NAMALWA (cell line): ENCODE measurements at regions not wholly inside any gene's neighbourhood (a gene's known extent, or its start where the extent isn't known, plus 50 kb on each side); places are given as distances from the start of the nearest gene placed in this dataset.
"Not testable (repeated sequence)": the region's sequence is repeated elsewhere in the genome, so short reads cannot be mapped to it uniquely, and the experiment has no call there.

Source experiments
- DNase-seq: peaks from one replicate; pipeline ENCODE4 v3.0.0-alpha.2; 2015; ENCODE audit warnings: low spot score

GRCh38 chr18:41899535-41899934, 55.5 kb upstream of the PIK3C3 start:
- DNase-seq: no peak

- DNase-seq: no peak
These were observed 61.6 kb upstream of the PIK3C3 start for GRCh38 chr18:41893432-41893831.

GRCh38 chr18:41887100-41887499, 67.9 kb upstream of the PIK3C3 start:
- no peak for DNase-seq

GRCh38 chr18:41886126-41886807, 68.8 kb upstream of the PIK3C3 start:
- DNase-seq: no peak

- DNase-seq: no peak
These were observed 73.7 kb upstream of the PIK3C3 start for GRCh38 chr18:41881285-41881684.

- no peak for DNase-seq
These were observed 75.8 kb upstream of the PIK3C3 start for GRCh38 chr18:41879256-41879655.

GRCh38 chr18:41875094-41875780, 79.8 kb upstream of the PIK3C3 start:
- no peak for DNase-seq

GRCh38 chr18:41873730-41874129, 81.3 kb upstream of the PIK3C3 start:
- DNase-seq: no peak

GRCh38 chr18:41872206-41872605, 82.8 kb upstream of the PIK3C3 start:
- no peak for DNase-seq

- DNase-seq: no peak
These were observed 83.6 kb upstream of the PIK3C3 start for GRCh38 chr18:41871229-41872000.

- DNase-seq: no peak
These were observed 84.2 kb upstream of the PIK3C3 start for GRCh38 chr18:41870817-41871216.

GRCh38 chr18:41870191-41870590, 84.8 kb upstream of the PIK3C3 start:
- no peak for DNase-seq

- DNase-seq: not testable (repeated sequence)
These were observed 89.2 kb upstream of the PIK3C3 start for GRCh38 chr18:41865796-41866195.

- no peak for DNase-seq
These were observed 90.8 kb upstream of the PIK3C3 start for GRCh38 chr18:41864216-41864615.

GRCh38 chr18:41862921-41863320, 92.1 kb upstream of the PIK3C3 start:
- no peak for DNase-seq

- DNase-seq: no peak
These were observed 94.0 kb upstream of the PIK3C3 start for GRCh38 chr18:41860987-41861386.

GRCh38 chr18:41858761-41859555, 96.1 kb upstream of the PIK3C3 start:
- no peak for DNase-seq

- no peak for DNase-seq
These were observed 101.8 kb upstream of the PIK3C3 start for GRCh38 chr18:41853280-41853679.

GRCh38 chr18:41850781-41851180, 104.3 kb upstream of the PIK3C3 start:
- no peak for DNase-seq

- no peak for DNase-seq
These were observed 105.4 kb upstream of the PIK3C3 start for GRCh38 chr18:41849632-41850031.

GRCh38 chr18:41845563-41845962, 109.5 kb upstream of the PIK3C3 start:
- no peak for DNase-seq

GRCh38 chr18:41842886-41843285, 112.1 kb upstream of the PIK3C3 start:
- DNase-seq: no peak
